ENCODE measurements at regions not wholly inside any gene's neighbourhood (a gene's known extent, or its start where the extent isn't known, plus 50 kb on each side); places are given as distances from the start of the nearest gene placed in this dataset.
"Not testable (repeated sequence)": the region's sequence is repeated elsewhere in the genome, so short reads cannot be mapped to it uniquely, and the experiment has no call there.

GRCh38 chr1:192907545-192908243, 98.9 kb downstream of the RGS2 start:
- DNase-seq, result no peak

GRCh38 chr1:192911896-192912656, 103.2 kb downstream of the RGS2 start:
- DNase-seq, result not testable (repeated sequence)

GRCh38 chr1:192913683-192914082, 104.8 kb downstream of the RGS2 start:
- DNase-seq, result no peak

GRCh38 chr1:192914092-192914491, 105.3 kb downstream of the RGS2 start:
- DNase-seq, result no peak

GRCh38 chr1:192914696-192915095, 105.9 kb downstream of the RGS2 start:
- no peak for DNase-seq

- DNase-seq, result no peak
These were observed 107.2 kb downstream of the RGS2 start for GRCh38 chr1:192916021-192916420.

- DNase-seq, result no peak
These were observed 109.4 kb downstream of the RGS2 start for GRCh38 chr1:192918259-192918658.

- DNase-seq, result no peak
These were observed 111.6 kb downstream of the RGS2 start for GRCh38 chr1:192920412-192920811.

GRCh38 chr1:192925609-192926008, 116.8 kb downstream of the RGS2 start:
- DNase-seq, result no peak

GRCh38 chr1:192926736-192927135, 117.9 kb downstream of the RGS2 start:
- no peak for DNase-seq

- DNase-seq, result no peak
These were observed 118.7 kb downstream of the RGS2 start for GRCh38 chr1:192927496-192927895.

GRCh38 chr1:192929597-192929996, 120.8 kb downstream of the RGS2 start:
- DNase-seq, result no peak

- DNase-seq, result no peak
These were observed 124.9 kb downstream of the RGS2 start for GRCh38 chr1:192933744-192934143.

- DNase-seq, result no peak
These were observed 122.7 kb downstream of the UCHL5 start for GRCh38 chr1:192936313-192937018.

- DNase-seq, result no peak
These were observed 122.0 kb downstream of the UCHL5 start for GRCh38 chr1:192937128-192937527.

GRCh38 chr1:192939440-192939839, 119.7 kb downstream of the UCHL5 start:
- DNase-seq, result no peak

GRCh38 chr1:192940658-192941057, 118.5 kb downstream of the UCHL5 start:
- DNase-seq, result no peak

- DNase-seq, result no peak
These were observed 117.3 kb downstream of the UCHL5 start for GRCh38 chr1:192941722-192942411.

- DNase-seq, result no peak
These were observed 116.1 kb downstream of the UCHL5 start for GRCh38 chr1:192943108-192943507.

GRCh38 chr1:192943522-192943921, 115.6 kb downstream of the UCHL5 start:
- DNase-seq, result no peak

- no peak for DNase-seq
These were observed 113.6 kb downstream of the UCHL5 start for GRCh38 chr1:192945390-192946130.

- DNase-seq, result no peak
These were observed 109.4 kb downstream of the UCHL5 start for GRCh38 chr1:192949783-192950182.

- no peak for DNase-seq
These were observed 108.2 kb downstream of the UCHL5 start for GRCh38 chr1:192950926-192951325.
